NB4 (cell line): ENCODE measurements at regions not wholly inside any gene's neighbourhood (a gene's known extent, or its start where the extent isn't known, plus 50 kb on each side); places are given as distances from the start of the nearest gene placed in this dataset.

Source experiments
- CTCF ChIP-seq: IDR thresholded peaks from one replicate; pipeline ENCODE4 v1.5.1; 2012; ENCODE audit warnings: low read depth, low read length
- POLR2A ChIP-seq: IDR thresholded peaks from 2 replicates; pipeline ENCODE4 v1.6.1; 2011; ENCODE audit warnings: mild to moderate bottlenecking; ENCODE audit not compliant: insufficient read length; ENCODE audit errors: extremely low read depth

- TF ChIP-seq CTCF (no peak), POLR2A (no peak)
Observed at GRCh38 chr11:67745181-67745726, 70.8 kb upstream of the ALDH3B2 start.
